ENCODE measurements at regions not wholly inside any gene's neighbourhood (a gene's known extent, or its start where the extent isn't known, plus 50 kb on each side); places are given as distances from the start of the nearest gene placed in this dataset.

- TF ChIP-seq, protein P1, sequence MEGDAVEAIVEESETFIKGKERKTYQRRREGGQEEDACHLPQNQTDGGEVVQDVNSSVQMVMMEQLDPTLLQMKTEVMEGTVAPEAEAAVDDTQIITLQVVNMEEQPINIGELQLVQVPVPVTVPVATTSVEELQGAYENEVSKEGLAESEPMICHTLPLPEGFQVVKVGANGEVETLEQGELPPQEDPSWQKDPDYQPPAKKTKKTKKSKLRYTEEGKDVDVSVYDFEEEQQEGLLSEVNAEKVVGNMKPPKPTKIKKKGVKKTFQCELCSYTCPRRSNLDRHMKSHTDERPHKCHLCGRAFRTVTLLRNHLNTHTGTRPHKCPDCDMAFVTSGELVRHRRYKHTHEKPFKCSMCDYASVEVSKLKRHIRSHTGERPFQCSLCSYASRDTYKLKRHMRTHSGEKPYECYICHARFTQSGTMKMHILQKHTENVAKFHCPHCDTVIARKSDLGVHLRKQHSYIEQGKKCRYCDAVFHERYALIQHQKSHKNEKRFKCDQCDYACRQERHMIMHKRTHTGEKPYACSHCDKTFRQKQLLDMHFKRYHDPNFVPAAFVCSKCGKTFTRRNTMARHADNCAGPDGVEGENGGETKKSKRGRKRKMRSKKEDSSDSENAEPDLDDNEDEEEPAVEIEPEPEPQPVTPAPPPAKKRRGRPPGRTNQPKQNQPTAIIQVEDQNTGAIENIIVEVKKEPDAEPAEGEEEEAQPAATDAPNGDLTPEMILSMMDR (IDR thresholded peaks at IDR 0.05; ENCODE audit: poor library complexity): no peak
- TF ChIP-seq EZH2 (IDR thresholded peaks at IDR 0.05; ENCODE audit: borderline replicate concordance): no peak
Measured at GRCh38 chr2:125701070-125701469, 954.9 kb upstream of the GYPC start.
